Esophagus muscularis mucosa (tissue), 4 donors: ENCODE measurements at regions not wholly inside any gene's neighbourhood (a gene's known extent, or its start where the extent isn't known, plus 50 kb on each side); places are given as distances from the start of the nearest gene placed in this dataset.

Source experiments
- DNase-seq: peaks from one replicate; pipeline ENCODE4 v3.0.0-alpha.2; 2017; ENCODE audit errors: extremely low spot score
- H3K27ac ChIP-seq, 4 donors: fragments of 200-600 bp; sonication (generic); replicated peaks in 1 of 4; 1 replicate in 3 of 4; 2 replicates in 1 of 4; pipeline ENCODE4 v1.5.1; 2016 to 2019; ENCODE audit warnings: mild to moderate bottlenecking in 1 of 4
- H3K27me3 ChIP-seq, 4 donors: fragments of 200-600 bp; sonication (generic); one replicate each; pipeline versions ENCODE4 v1.5.1 to v1.6.0; 2016 to 2019
- H3K36me3 ChIP-seq, 4 donors: fragments of 200-600 bp; sonication (generic); one replicate each; pipeline ENCODE4 v1.5.1; 2016 to 2019
- H3K4me1 ChIP-seq, 4 donors: fragments of 200-600 bp; sonication (generic); one replicate each; pipeline ENCODE4 v1.5.1; 2016 to 2019
- H3K4me3 ChIP-seq, 4 donors: fragments of 200-600 bp; sonication (generic); 1 replicate in 2 of 4; 2 replicates in 2 of 4; pipeline ENCODE4 v1.5.1; 2016 to 2019; ENCODE audit warnings: mild to moderate bottlenecking in 4 of 4, moderate library complexity in 1 of 4
- H3K9me3 ChIP-seq, 4 donors: fragments of 200-600 bp; sonication (generic); 1 replicate in 3 of 4; 2 replicates in 1 of 4; pipeline ENCODE4 v1.5.1; 2016 to 2019
- CTCF ChIP-seq, 3 experiments: fragments of 200-600 bp in 2 of 3; fragments of 450-650 bp in 1 of 3; sonication (generic) in 2 of 3; IDR thresholded peaks; one replicate each; pipeline ENCODE4 v1.5.1; 2017 to 2019; ENCODE audit warnings: antibody characterized with exemption in 3 of 3, mild to moderate bottlenecking in 2 of 3, moderate library complexity in 1 of 3
- EP300 ChIP-seq: sonication (generic); formaldehyde crosslinking; IDR thresholded peaks from one replicate; pipeline ENCODE4 v1.6.1; 2017; ENCODE audit warnings: antibody characterized with exemption
- POLR2A ChIP-seq: fragments of 450-650 bp; IDR thresholded peaks from one replicate; pipeline ENCODE4 v1.6.1; 2017; ENCODE audit warnings: antibody characterized with exemption, moderate library complexity, mild to moderate bottlenecking, low read depth
- POLR2AphosphoS5 ChIP-seq, 2 donors: sonication (generic); formaldehyde crosslinking; IDR thresholded peaks; one replicate each; pipeline ENCODE4 v1.6.1; 2017; ENCODE audit warnings: antibody characterized with exemption in 2 of 2
- WGBS: methylation state at CpG from one replicate; pipeline ENCODE4 v1.1.5; 2018; 5-methylcytosine and 5-hydroxymethylcytosine counted together
- intact Hi-C: fragments of 100-400 bp; cut with DNase I; formaldehyde crosslinking; loops from one replicate; pipeline ENCODE4 v1.15.1; 2023

- peaks cover 12 to 23% (median 16%) of the 10 kb centered on the region in 4 donors for H3K4me1 ChIP-seq
- peaks cover 0 to 40% (median 17%) of the 10 kb centered on the region in 4 donors for H3K36me3 ChIP-seq
- TF ChIP-seq POLR2A, result no peak
- no peak for TF ChIP-seq CTCF (IDR thresholded peaks at IDR 0.05)
- TF ChIP-seq POLR2AphosphoS5 (IDR thresholded peaks at IDR 0.05), result no peak
- TF ChIP-seq EP300, result no peak
- H3K27ac ChIP-seq, result no peak overlapping the region
- WGBS, result 84% methylated on average over 4 of the region's 4 CpGs
- intact Hi-C loops, result no loop called here
- no peak overlapping the region for H3K4me3 ChIP-seq
- no peaks in the 10 kb centered on the region for H3K27me3 ChIP-seq
- no peaks in the 10 kb centered on the region for H3K9me3 ChIP-seq
- DNase-seq, result no peak
Observed at GRCh38 chr5:124639095-124639665, 107.3 kb downstream of the ZNF608 start.

- no peaks in the 10 kb centered on the region for H3K27me3 ChIP-seq
- no peak for TF ChIP-seq CTCF (IDR thresholded peaks at IDR 0.05)
- no peak for TF ChIP-seq POLR2AphosphoS5 (IDR thresholded peaks at IDR 0.05)
- TF ChIP-seq POLR2A, result no peak
- TF ChIP-seq EP300, result no peak
- DNase-seq, result no peak
- no peaks in the 10 kb centered on the region for H3K9me3 ChIP-seq
- H3K4me1 ChIP-seq, result peaks cover 9 to 23% (median 16%) of the 10 kb centered on the region in 4 donors
- intact Hi-C loops, result no loop called here
- no peak overlapping the region for H3K4me3 ChIP-seq
- peaks cover 0 to 24% (median 11%) of the 10 kb centered on the region in 4 donors for H3K36me3 ChIP-seq
- H3K27ac ChIP-seq, result no peak overlapping the region
- 96% methylated on average over 3 of the region's 3 CpGs for WGBS
Observed at GRCh38 chr5:124637011-124637410, 109.4 kb downstream of the ZNF608 start.

- no peak for DNase-seq
- Histone ChIP-seq H3K27me3 (no peaks in the 10 kb centered on the region), H3K36me3 (peaks cover 0 to 11% (median 5%) of the 10 kb centered on the region in 4 donors), H3K9me3 (no peaks in the 10 kb centered on the region), H3K4me1 (peaks cover 8 to 15% (median 13%) of the 10 kb centered on the region in 4 donors), H3K27ac (no peak overlapping the region), H3K4me3 (no peak overlapping the region)
- intact Hi-C loops, result no loop called here
- WGBS, result 60% methylated on average over 3 of the region's 3 CpGs
- TF ChIP-seq POLR2A, result no peak
- no peak for TF ChIP-seq CTCF (IDR thresholded peaks at IDR 0.05)
- TF ChIP-seq EP300, result no peak
- no peak for TF ChIP-seq POLR2AphosphoS5 (IDR thresholded peaks at IDR 0.05)
Observed at GRCh38 chr5:124634741-124635323, 111.6 kb downstream of the ZNF608 start.

GRCh38 chr5:124634228-124634739, 112.2 kb downstream of the ZNF608 start:
- H3K27ac ChIP-seq, result no peak overlapping the region
- no peak for DNase-seq
- H3K27me3 ChIP-seq, result no peaks in the 10 kb centered on the region
- no peaks in the 10 kb centered on the region for H3K9me3 ChIP-seq
- H3K36me3 ChIP-seq, result peaks cover 0 to 11% (median 3%) of the 10 kb centered on the region in 4 donors
- H3K4me1 ChIP-seq, result peaks cover 8 to 17% (median 14%) of the 10 kb centered on the region in 4 donors
- intact Hi-C loops, result no loop called here
- no peak overlapping the region for H3K4me3 ChIP-seq
- TF ChIP-seq EP300 (no peak), CTCF (IDR thresholded peaks at IDR 0.05) (no peak), POLR2A (no peak), POLR2AphosphoS5 (IDR thresholded peaks at IDR 0.05) (no peak)
- 20% methylated on average over 1 of the region's 1 CpG for WGBS
